GM23248 (cell line): ENCODE measurements at regions not wholly inside any gene's neighbourhood (a gene's known extent, or its start where the extent isn't known, plus 50 kb on each side); places are given as distances from the start of the nearest gene placed in this dataset.

ENCODE experiments used
- DNase-seq: peaks from one replicate; pipeline ENCODE4 v3.0.0-alpha.2; 2015
- H2AFZ ChIP-seq: fragments of 200-600 bp; sonication (generic); 2 replicates; pipeline ENCODE4 v1.6.1; 2016; ENCODE audit warnings: antibody characterized with exemption
- H3F3A ChIP-seq: fragments of 200-600 bp; sonication (generic); 2 replicates; pipeline ENCODE4 v1.6.1; 2016; ENCODE audit warnings: mild to moderate bottlenecking, antibody characterized with exemption, mixed run types; ENCODE audit not compliant: insufficient read depth
- H3K27ac ChIP-seq: fragments of 200-600 bp; sonication (generic); 2 replicates; pipeline ENCODE4 v1.5.1; 2016; ENCODE audit warnings: mild to moderate bottlenecking
- H3K27me3 ChIP-seq: fragments of 200-600 bp; sonication (generic); replicated peaks from 2 replicates; pipeline ENCODE4 v1.6.1; 2016; ENCODE audit warnings: mild to moderate bottlenecking; ENCODE audit not compliant: insufficient read depth
- H3K36me3 ChIP-seq: fragments of 200-600 bp; sonication (generic); 2 replicates; pipeline ENCODE4 v1.6.1; 2016; ENCODE audit warnings: low read depth, mild to moderate bottlenecking
- H3K4me1 ChIP-seq: fragments of 200-600 bp; sonication (generic); 2 replicates; pipeline ENCODE4 v1.6.1; 2016; ENCODE audit warnings: mild to moderate bottlenecking; ENCODE audit not compliant: insufficient read depth
- H3K4me2 ChIP-seq: fragments of 200-600 bp; sonication (generic); one replicate; pipeline ENCODE4 v1.6.1; 2016; ENCODE audit warnings: mild to moderate bottlenecking; ENCODE audit not compliant: unreplicated experiment
- H3K4me3 ChIP-seq: fragments of 200-600 bp; sonication (generic); 2 replicates; pipeline ENCODE4 v1.5.1; 2016; ENCODE audit warnings: mild to moderate bottlenecking
- H3K79me2 ChIP-seq: fragments of 200-600 bp; sonication (generic); 2 replicates; pipeline ENCODE4 v1.6.1; 2016; ENCODE audit warnings: mild to moderate bottlenecking; ENCODE audit not compliant: insufficient read depth
- H3K9ac ChIP-seq: fragments of 200-600 bp; sonication (generic); 2 replicates; pipeline ENCODE4 v1.6.1; 2016; ENCODE audit warnings: mild to moderate bottlenecking
- H3K9me2 ChIP-seq: fragments of 200-600 bp; sonication (generic); 2 replicates; pipeline ENCODE4 v1.6.1; 2016; ENCODE audit warnings: mixed run types, mild to moderate bottlenecking, moderate library complexity; ENCODE audit not compliant: insufficient read depth
- H3K9me3 ChIP-seq: fragments of 200-600 bp; sonication (generic); one replicate; pipeline ENCODE4 v1.6.1; 2017; ENCODE audit warnings: low read depth
- H4K20me1 ChIP-seq: fragments of 200-600 bp; sonication (generic); 2 replicates; pipeline ENCODE4 v1.6.0; 2016; ENCODE audit not compliant: insufficient read depth
- EZH2 ChIP-seq: fragments of 200-600 bp; sonication (generic); IDR thresholded peaks from 2 replicates; pipeline ENCODE4 v1.6.1; 2018; ENCODE audit warnings: antibody characterized with exemption, mild to moderate bottlenecking; ENCODE audit not compliant: insufficient read depth, poor library complexity, severe bottlenecking
- EZH2phosphoT487 ChIP-seq: fragments of 200-600 bp; sonication (generic); IDR thresholded peaks from 2 replicates; pipeline ENCODE4 v1.6.1; 2018; ENCODE audit warnings: antibody characterized with exemption, moderate library complexity, mild to moderate bottlenecking, low read depth; ENCODE audit not compliant: insufficient read depth
- WGBS, 2 experiments: methylation state at CpG; one replicate each; pipeline ENCODE4 v1.1.6; 2015 to 2017; ENCODE audit warnings: low lambda C conversion rate in 2 of 2, low coverage in 1 of 2; ENCODE audit errors: missing lambda C conversion rate in 2 of 2; 5-methylcytosine and 5-hydroxymethylcytosine counted together
- in situ Hi-C: fragments of 300-500 bp; cut with MboI; formaldehyde crosslinking; loops from 2 replicates; pipeline ENCODE4 v1.15.0; 2020

DNA sequence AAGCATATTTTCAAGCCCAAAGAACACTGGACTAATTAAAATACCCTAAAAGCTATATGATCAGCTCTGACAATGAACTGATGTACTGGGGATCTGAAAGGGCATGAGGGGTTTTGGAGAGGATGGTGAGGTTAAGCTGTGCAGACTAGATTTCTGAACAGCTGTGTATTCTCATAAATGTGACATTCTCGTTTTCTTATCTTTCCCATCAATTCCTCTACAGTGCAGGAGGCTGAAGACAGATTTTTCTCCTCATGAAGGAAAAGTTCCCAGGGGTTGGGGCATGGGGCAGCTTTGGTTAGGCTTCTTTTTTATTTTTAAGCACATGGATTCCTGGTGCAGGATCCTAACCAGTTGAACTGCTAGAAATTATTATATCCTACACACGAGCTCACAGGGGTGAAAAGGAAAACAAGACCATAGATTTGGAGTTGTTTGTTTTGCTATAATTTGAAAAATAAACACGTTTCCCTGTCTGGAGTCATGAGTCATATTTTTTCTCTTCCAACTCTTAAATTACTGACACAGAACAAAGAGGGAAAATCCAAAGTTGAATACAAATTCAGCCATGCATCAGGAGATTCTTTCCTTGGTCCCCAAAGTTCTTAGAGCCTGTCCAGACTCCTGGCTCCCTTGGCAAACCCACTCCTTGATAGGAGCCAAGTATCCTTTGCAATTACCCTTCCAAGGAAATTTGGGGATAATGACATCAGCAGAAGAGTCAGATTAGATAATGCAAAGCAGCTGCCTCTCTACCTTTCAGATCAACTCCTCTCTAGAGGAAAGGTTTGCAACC, 147.7 kb upstream of the NPVF start:
- Histone ChIP-seq H3K9me3 (no peaks in the 10 kb centered on the region), H3F3A (no peaks in the 10 kb centered on the region), H3K4me2 (no peak overlapping the region), H3K27me3 (peaks cover 7% of the 10 kb centered on the region; the same call in 1 of the 2 replicates), H3K79me2 (no peaks in the 10 kb centered on the region), H4K20me1 (no peaks in the 10 kb centered on the region), H3K4me1 (no peaks in the 10 kb centered on the region), H3K9ac (no peak overlapping the region), H3K4me3 (no peak overlapping the region), H3K27ac (no peak overlapping the region), H3K9me2 (no peaks in the 10 kb centered on the region), H2AFZ (no peak overlapping the region), H3K36me3 (no peaks in the 10 kb centered on the region)
- WGBS, 2 experiments, result 0 to 2% methylated on average over 3 of the region's 3 CpGs
- DNase-seq, result no peak
- no peak for TF ChIP-seq EZH2
- TF ChIP-seq EZH2phosphoT487, result no peak
- in situ Hi-C loops, result no loop called here

- Histone ChIP-seq H3F3A (no peaks in the 10 kb centered on the region), H3K27ac (no peak overlapping the region), H2AFZ (no peak overlapping the region), H3K27me3 (peaks cover 25% of the 10 kb centered on the region), H3K9me3 (no peaks in the 10 kb centered on the region), H3K4me1 (no peaks in the 10 kb centered on the region), H3K9ac (no peak overlapping the region), H3K79me2 (no peaks in the 10 kb centered on the region), H4K20me1 (no peaks in the 10 kb centered on the region), H3K4me2 (no peak overlapping the region), H3K36me3 (no peaks in the 10 kb centered on the region), H3K4me3 (no peak overlapping the region), H3K9me2 (no peaks in the 10 kb centered on the region)
- TF ChIP-seq EZH2phosphoT487 (no peak), EZH2 (no peak)
- in situ Hi-C loops, result loop anchor here (10.0 kb wide), 1 partner anchor 125 kb away; no protein-coding TSS in a partner anchor
- no peak for DNase-seq
- WGBS, 2 experiments, result 21 to 27% methylated on average over 5 of the region's 5 CpGs
Measured at GRCh38 chr7:25379351-25380300, 151.3 kb upstream of the NPVF start.

DNA sequence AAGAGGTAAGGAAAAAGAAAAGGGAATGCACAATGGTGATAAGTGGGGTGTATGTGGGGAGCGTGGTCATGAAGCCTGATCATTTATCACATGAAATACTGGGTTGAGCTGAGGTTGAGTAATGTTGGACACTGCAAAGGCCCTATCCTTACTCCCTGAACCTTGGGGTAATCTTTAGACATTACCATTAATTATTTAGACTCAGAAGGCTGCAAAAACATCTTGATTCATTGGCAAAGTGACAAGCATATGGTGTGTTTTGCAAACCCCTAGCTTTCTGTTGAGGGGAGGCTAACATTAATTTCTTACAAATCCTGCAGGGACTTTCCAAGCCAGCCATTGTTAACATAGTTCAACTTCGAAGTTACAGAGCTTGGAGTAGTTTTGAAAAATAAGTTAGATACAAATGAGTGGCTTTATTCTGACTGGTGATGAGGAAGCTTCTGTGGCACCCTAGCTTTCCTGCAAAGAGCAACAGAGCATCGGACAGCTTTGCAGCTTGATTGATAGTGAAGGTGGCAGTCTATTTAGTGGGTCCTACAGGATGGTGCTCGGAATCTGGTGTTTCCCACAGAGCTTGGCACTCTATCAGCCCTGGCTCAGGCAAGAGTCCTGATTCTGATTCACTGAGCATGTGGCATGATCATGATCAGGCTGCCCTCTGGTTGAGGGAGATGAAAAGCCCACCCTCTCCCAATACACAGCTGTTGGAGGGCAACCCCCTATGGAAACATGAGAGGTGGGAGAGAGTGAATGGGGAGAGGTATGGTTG, 153.7 kb upstream of the NPVF start:
- H4K20me1 ChIP-seq, result no peaks in the 10 kb centered on the region
- H3K79me2 ChIP-seq, result no peaks in the 10 kb centered on the region
- no peak overlapping the region for H2AFZ ChIP-seq
- DNase-seq, result no peak
- no peaks in the 10 kb centered on the region for H3F3A ChIP-seq
- WGBS, 2 experiments, result 25 to 26% methylated on average over 4 of the region's 4 CpGs
- no peak overlapping the region for H3K4me2 ChIP-seq
- H3K9ac ChIP-seq, result no peak overlapping the region
- H3K9me3 ChIP-seq, result no peaks in the 10 kb centered on the region
- in situ Hi-C loops, result loop anchor here (10.0 kb wide), 1 partner anchor 127 kb away; no protein-coding TSS in a partner anchor
- no peak overlapping the region for H3K27ac ChIP-seq
- H3K27me3 ChIP-seq, result peaks cover 25% of the 10 kb centered on the region
- no peaks in the 10 kb centered on the region for H3K4me1 ChIP-seq
- TF ChIP-seq EZH2 (no peak), EZH2phosphoT487 (no peak)
- H3K9me2 ChIP-seq, result no peaks in the 10 kb centered on the region
- no peaks in the 10 kb centered on the region for H3K36me3 ChIP-seq
- H3K4me3 ChIP-seq, result no peak overlapping the region

GRCh38 chr7:25382869-25383268, 154.6 kb upstream of the NPVF start:
- no peaks in the 10 kb centered on the region for H3K9me2 ChIP-seq
- no peaks in the 10 kb centered on the region for H4K20me1 ChIP-seq
- H3K4me3 ChIP-seq, result no peak overlapping the region
- TF ChIP-seq EZH2 (no peak), EZH2phosphoT487 (no peak)
- H3K36me3 ChIP-seq, result no peaks in the 10 kb centered on the region
- H3K4me1 ChIP-seq, result no peaks in the 10 kb centered on the region
- H3K4me2 ChIP-seq, result no peak overlapping the region
- no peak overlapping the region for H3K9ac ChIP-seq
- in situ Hi-C loops, result loop anchor here (10.0 kb wide), 1 partner anchor 128 kb away; no protein-coding TSS in a partner anchor
- H3K9me3 ChIP-seq, result no peaks in the 10 kb centered on the region
- DNase-seq, result no peak
- no peak overlapping the region for H3K27ac ChIP-seq
- H3F3A ChIP-seq, result no peaks in the 10 kb centered on the region
- peaks cover 25% of the 10 kb centered on the region for H3K27me3 ChIP-seq
- H3K79me2 ChIP-seq, result no peaks in the 10 kb centered on the region
- H2AFZ ChIP-seq, result no peak overlapping the region
- WGBS, 2 experiments, result 41 to 42% methylated on average over 4 of the region's 4 CpGs
